ENCODE measurements at regions not wholly inside any gene's neighbourhood (a gene's known extent, or its start where the extent isn't known, plus 50 kb on each side); places are given as distances from the start of the nearest gene placed in this dataset.

GRCh38 chr16:72501739-72502593, 330.0 kb upstream of the PMFBP1 start:
- peak; percentile 25 to 26 for DNase-seq

- DNase-seq: no peak
Measured at GRCh38 chr16:72500545-72500944, 328.6 kb upstream of the PMFBP1 start.

DNA sequence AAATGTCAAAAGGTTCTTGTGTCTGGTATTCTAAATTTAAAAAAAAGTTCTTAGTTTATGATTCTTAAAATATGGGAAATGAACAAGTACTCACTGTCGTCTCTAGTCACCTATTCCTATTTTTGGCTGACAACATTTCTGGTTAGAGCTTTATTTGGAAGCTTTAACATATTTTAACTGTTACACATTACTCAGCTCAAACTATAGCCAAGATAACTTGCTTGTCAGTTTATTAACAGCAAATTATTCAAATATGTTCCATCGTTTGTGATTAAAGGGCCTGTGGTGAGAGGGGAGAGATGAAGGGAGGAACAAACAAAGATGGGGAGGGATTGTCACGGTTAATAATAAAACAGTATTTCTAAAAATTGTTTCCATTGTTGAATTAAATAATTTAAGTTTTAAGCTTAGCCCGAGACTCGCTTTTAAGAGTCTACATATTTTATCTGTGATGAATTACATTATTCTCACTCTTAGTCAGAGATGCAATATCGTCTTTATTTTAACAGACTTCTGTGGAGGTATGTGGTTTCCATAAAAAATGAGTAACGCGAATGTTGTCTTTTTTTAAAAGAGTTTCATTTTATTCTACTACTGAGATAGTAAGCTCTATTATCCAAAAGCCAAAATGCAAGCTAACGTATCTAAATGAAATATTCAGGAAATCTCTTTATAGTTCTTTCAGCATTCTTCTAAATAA, 321.9 kb upstream of the PMFBP1 start:
- DNase-seq: no peak

- DNase-seq: no peak
Measured at GRCh38 chr16:72487283-72487682, 315.3 kb upstream of the PMFBP1 start.

DNA sequence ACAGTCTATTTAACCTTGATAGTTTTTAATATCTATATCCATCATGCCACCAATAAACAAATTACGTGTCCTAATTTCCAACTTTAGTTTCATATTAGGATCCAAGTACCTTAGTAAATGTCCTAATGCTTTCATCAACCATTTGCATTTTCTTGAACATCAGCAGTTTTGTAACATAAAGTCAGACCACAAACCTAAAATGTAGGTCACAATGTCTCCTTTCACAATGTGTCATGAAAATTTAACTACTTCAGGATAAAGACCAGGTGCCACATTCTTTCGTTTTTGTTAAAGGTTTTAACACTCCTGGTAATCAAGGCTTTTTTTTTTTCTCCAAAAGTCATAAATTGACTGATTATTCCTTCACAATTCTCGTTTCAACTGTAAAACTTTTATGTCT, 310.7 kb upstream of the PMFBP1 start:
- DNase-seq: peak in 1 of 2 donors; percentile 33

DNA sequence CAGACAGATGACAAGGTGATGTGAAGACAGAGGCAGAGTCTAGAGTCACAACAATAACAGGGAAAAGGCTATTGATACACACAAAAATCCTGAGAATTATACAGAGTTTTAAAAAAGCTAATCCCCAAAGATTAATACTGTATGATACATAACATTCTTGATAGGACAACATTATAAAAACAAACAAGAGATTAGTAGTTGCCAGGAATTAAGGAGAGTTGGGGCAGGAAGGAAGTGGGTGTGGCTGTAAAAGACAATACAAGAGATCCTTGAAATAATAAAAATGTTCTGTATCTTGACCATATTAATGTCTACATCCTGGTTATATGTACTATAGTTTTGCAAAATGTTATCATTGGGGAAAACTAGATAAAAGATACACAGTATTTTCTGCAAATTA, 309.5 kb upstream of the PMFBP1 start:
- DNase-seq: peak in 1 of 2 donors; percentile 11

GRCh38 chr16:72480911-72481310, 309.0 kb upstream of the PMFBP1 start:
- DNase-seq: no peak

DNA sequence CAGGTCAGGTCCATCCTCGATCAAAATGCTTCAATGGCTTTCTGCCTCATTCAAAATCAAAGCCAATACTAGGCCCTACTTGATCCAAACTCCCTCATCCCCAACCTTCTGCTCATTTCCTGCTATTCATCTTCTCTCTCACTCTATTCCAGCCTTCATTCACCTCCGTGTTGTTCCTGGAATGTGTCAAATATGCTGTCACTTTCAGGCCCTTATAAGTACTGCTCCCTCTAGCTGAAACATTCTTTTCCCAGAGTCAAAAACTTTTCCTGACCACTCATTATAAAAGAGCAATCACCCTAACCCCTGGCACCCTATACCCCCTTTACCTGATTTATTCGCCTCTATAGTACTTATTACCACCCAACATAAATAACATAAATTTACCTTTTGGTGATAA, 303.7 kb upstream of the PMFBP1 start:
- no peak for DNase-seq

DNA sequence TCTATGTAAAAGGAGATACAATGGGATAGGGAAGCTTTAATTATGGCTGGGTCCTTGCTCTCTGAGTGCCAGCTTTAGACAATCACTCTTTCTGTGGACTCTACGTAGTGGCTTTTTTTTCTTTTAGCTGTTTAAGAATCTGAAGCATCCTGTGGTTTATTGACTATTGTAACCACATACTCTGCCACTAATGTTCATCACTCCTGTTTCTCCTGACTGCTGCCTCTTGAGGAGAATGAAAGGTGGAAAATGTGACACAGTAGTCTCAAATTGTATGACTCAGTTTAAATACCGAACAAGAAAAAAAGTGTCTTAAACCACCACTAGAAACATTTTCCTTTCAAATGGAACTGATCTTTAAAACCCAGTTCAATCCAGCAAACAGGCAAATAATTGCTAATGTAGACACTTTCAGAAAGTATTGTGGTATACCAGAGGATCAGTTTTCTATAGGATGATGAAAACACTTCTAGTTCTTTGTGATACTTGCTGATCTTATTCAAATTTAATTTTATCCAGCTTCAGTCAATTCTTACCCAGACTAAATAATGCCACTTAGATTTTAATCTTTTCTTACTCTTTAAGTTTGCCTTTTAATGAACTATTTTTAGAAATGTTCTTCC, 302.7 kb upstream of the PMFBP1 start:
- peak in 1 of 2 donors; percentile 11 for DNase-seq

- no peak for DNase-seq
Measured at GRCh38 chr16:72473631-72474030, 301.7 kb upstream of the PMFBP1 start.

DNA sequence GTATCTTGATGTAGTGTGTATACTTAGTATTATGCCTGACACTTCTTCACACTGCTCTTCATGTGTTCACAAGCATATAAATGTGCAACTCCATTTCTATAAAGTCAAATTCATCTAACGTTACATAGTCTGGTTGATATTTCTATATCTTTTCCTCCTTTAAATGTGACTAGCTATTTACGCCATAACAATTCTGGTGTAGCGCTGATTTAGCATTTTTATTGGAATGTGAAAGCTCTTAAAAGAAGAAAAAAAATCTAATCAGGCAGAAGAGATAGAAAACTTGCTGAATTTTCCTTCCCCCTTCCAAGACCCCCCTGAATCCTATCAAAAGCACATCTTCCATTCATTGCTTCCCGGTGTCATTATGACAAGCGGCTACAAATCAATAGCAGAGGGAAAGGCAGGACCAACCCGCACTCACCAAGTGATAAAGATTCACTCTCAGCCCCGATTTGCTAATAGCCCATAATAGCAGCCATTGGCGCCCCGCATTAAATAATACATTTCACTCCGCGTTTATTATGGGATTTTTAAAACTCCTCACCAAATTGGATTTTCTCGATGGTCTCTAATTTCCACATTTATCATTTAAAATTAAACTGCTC, 299.5 kb upstream of the PMFBP1 start:
- no peak for DNase-seq

- no peak for DNase-seq
Measured at GRCh38 chr16:72470541-72470940, 298.6 kb upstream of the PMFBP1 start.

DNA sequence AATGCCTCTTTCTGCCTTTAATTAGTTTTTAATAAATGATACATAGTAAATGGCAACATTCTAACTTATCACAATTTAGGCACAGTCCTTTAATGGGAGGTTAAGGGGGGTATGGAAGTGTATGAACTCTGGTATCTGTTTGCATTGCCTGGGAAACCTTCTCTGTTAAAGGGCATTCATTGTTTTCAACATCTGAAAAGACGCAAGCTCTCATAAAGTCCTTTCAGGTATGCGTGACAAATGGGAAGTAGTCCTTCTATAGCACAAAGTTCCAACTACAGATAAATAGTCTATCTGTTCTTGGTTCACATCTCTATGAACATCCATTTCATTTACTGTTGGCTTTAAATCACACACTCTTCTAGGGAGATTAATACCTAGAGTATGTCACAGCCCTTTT, 298.0 kb upstream of the PMFBP1 start:
- no peak for DNase-seq

GRCh38 chr16:72468582-72468981, 296.6 kb upstream of the PMFBP1 start:
- no peak for DNase-seq

DNA sequence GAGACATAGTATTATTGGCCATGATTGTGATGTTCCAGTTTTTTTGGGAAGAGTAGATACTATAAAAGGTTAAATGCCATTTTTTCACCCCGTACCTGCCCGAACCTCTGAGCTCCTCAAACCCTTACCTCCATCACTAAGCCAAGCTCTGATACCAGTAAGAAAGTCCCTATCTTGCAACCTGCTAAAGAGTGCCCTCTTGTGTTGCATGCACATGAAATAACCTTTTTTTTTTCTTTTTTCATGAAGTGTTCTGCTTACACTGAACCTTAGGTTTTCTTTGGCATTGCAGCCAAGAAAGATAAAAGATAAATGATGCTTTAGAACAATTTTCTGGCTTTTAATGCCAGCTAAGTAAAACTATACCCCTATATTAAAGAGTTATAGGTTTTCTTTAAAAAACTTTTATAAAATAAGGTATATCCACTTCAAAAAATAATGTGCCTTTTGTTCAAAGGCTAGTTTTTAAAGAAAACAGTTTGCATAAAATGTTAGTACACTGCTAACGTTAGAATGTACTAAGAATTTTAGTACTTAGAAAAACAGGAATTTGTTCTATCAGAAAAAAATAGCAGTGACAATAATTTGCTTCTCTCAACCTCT, 295.3 kb upstream of the PMFBP1 start:
- DNase-seq: peak in 1 of 2 donors; percentile 22

DNA sequence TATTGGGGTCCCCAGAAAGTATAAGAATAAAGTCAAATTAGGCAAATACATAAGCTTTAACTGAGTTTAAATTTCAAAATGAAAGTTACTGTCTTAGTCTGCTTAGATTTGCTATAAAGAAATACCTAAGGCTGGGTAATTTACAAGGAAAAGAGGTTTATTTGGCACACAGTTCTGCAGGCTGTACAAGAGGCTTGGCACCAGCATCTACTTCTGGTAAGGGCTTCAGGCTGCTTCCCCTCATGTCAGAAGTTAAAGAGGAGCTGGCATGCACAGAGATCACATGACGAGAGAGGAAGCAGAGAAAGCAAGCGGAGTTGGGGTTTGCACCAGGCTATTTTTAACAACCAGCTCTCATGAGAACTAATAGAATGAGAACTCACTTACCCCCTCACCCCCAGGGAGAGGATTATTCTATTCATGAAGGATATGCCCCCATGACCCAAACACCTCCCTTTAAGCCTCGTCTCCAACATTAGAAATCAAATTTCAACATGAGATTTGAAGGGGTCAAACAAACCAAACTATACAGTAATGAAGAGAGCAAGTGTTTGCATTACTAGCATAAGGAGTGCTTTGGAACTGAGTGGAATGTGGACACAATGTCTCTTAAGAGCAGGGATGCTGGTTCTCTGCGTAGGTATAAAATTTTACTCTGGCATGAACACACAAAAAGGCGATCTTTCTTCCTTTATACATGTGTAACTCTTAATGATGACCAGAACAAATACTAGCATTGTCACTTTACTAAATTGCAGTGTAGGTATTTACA, 292.8 kb upstream of the PMFBP1 start:
- DNase-seq: no peak

- no peak for DNase-seq
Measured at GRCh38 chr16:72464052-72464451, 292.1 kb upstream of the PMFBP1 start.

- no peak for DNase-seq
Measured at GRCh38 chr16:72458035-72458434, 286.1 kb upstream of the PMFBP1 start.

DNA sequence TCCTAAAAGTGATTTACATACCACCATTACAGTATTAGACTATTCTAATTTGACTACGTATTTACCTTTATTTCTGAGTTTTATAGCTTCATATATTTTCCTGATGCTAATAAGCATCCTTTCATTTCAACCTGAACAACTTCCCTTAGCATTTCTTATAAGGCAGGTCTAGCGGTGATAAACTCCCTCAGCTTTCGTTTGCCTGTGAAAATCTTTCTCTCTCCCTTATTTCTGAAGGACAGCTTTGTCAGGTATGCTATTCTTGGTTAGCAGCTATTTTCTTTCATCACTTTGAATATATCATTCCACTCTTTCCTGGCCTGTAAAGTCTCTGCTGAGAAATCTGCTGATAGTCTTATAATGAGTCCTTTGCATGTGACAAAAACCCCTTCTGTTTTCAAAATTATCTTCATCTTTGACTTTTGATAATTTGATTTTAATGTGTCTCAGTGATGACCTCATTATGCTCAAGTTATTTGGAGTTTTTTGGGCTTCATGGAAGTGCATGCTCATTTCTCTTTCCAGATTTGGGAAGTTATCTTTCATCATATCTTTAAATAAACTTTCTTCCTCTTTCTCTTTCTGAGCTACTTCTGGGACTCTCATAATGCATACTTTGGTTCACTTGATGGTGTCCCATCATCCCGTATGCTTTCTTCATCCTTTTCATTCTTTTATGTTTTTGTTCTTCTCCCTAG, 285.4 kb upstream of the PMFBP1 start:
- no peak for DNase-seq

GRCh38 chr16:72455743-72456659, 284.0 kb upstream of the PMFBP1 start:
- no peak for DNase-seq

Data from CD4-positive, alpha-beta T cell treated with Interleukin-4 for 1 hour (primary cell).